Body of pancreas (tissue), 4 donors: ENCODE measurements at regions not wholly inside any gene's neighbourhood (a gene's known extent, or its start where the extent isn't known, plus 50 kb on each side); places are given as distances from the start of the nearest gene placed in this dataset.

Experiments
- ATAC-seq: fragments of 150-250 bp; one replicate; pipeline ENCODE4 v1.9.1; 2016
- DNase-seq, 4 donors: peaks; one replicate each; pipeline ENCODE4 v3.0.0-alpha.2; 2019
- H3K27ac ChIP-seq, 4 donors: fragments of 200-600 bp; sonication (generic); 1 replicate in 3 of 4; 2 replicates in 1 of 4; pipeline versions ENCODE4 v1.5.1 to v1.6.1; 2016 to 2019; ENCODE audit warnings: mild to moderate bottlenecking in 1 of 4, mixed read lengths in 1 of 4, moderate library complexity in 1 of 4
- H3K27me3 ChIP-seq, 2 donors: fragments of 200-600 bp; sonication (generic); one replicate each; pipeline ENCODE4 v1.6.0; 2016; ENCODE audit warnings: mild to moderate bottlenecking in 1 of 2
- H3K36me3 ChIP-seq, 2 donors: fragments of 200-600 bp; sonication (generic); replicated peaks in 1 of 2; 2 replicates each; pipeline ENCODE4 v1.5.1; 2016; ENCODE audit warnings: low read depth in 2 of 2; ENCODE audit not compliant: insufficient read depth in 1 of 2
- H3K4me1 ChIP-seq: fragments of 200-600 bp; sonication (generic); one replicate; pipeline ENCODE4 v1.6.0; 2016
- H3K4me3 ChIP-seq, 2 donors: fragments of 200-600 bp; sonication (generic); 1 replicate in 1 of 2; 2 replicates in 1 of 2; pipeline ENCODE4 v1.5.1; 2016 to 2019
- H3K9me3 ChIP-seq, 3 donors: fragments of 200-600 bp; sonication (generic); 1 replicate in 2 of 3; 2 replicates in 1 of 3; pipeline ENCODE4 v1.5.1; 2016
- CTCF ChIP-seq, 7 experiments: fragments of 450-650 bp in 4 of 7; fragments of 200-600 bp in 3 of 7; sonication (generic) in 3 of 7; IDR thresholded peaks; one replicate each; pipeline ENCODE4 v1.5.1; 2016 to 2019; ENCODE audit warnings: antibody characterized with exemption in 7 of 7
- POLR2A ChIP-seq, 3 donors: fragments of 450-650 bp; IDR thresholded peaks; one replicate each; pipeline ENCODE4 v1.6.1; 2016; ENCODE audit warnings: antibody characterized with exemption in 3 of 3, mild to moderate bottlenecking in 2 of 3
- WGBS, 2 donors: methylation state at CpG; one replicate each; pipeline ENCODE4 v1.1.5; 2017; 5-methylcytosine and 5-hydroxymethylcytosine counted together
- intact Hi-C: fragments of 100-400 bp; cut with DNase I; formaldehyde crosslinking; loops from one replicate; pipeline ENCODE4 v1.15.1; 2023

GRCh38 chr3:26247712-26248111 is 374.9 kb upstream of the LRRC3B start:
- intact Hi-C loops: no loop called here

GRCh38 chr3:26252001-26252400 is 370.6 kb upstream of the LRRC3B start:
- Histone ChIP-seq H3K27ac (no peak overlapping the region), H3K9me3 (no peaks in the 10 kb centered on the region), H3K36me3 (no peaks in the 10 kb centered on the region), H3K4me1 (no peaks in the 10 kb centered on the region), H3K4me3 (no peak overlapping the region), H3K27me3 (no peaks in the 10 kb centered on the region)
- intact Hi-C loops: no loop called here
- TF ChIP-seq POLR2A (IDR thresholded peaks at IDR 0.05): no peak
- TF ChIP-seq CTCF (IDR thresholded peaks at IDR 0.05): no peak
- 92 to 93% methylated on average over 4 of the region's 4 CpGs for WGBS, 2 donors
- DNase-seq (no peak), ATAC-seq (no peak)

More at GRCh38 chr3:26247712-26248111, 374.9 kb upstream of the LRRC3B start:
- no peaks in the 10 kb centered on the region for H3K36me3 ChIP-seq
- H3K4me1 ChIP-seq: no peaks in the 10 kb centered on the region
- H3K4me3 ChIP-seq: no peak overlapping the region
- TF ChIP-seq POLR2A (IDR thresholded peaks at IDR 0.05) (no peak), CTCF (IDR thresholded peaks at IDR 0.05) (no peak)
- no peaks in the 10 kb centered on the region for H3K27me3 ChIP-seq
- ATAC-seq (no peak), DNase-seq (no peak)
- H3K9me3 ChIP-seq: no peaks in the 10 kb centered on the region
- H3K27ac ChIP-seq: no peak overlapping the region
- 27 to 29% methylated on average over 3 of the region's 3 CpGs for WGBS, 2 donors

- WGBS, 2 donors: 83 to 86% methylated on average over 3 of the region's 3 CpGs
- H3K27ac ChIP-seq: no peak overlapping the region
- no peaks in the 10 kb centered on the region for H3K27me3 ChIP-seq
- H3K36me3 ChIP-seq: no peaks in the 10 kb centered on the region
- H3K9me3 ChIP-seq: no peaks in the 10 kb centered on the region
- ATAC-seq: no peak
- TF ChIP-seq POLR2A (IDR thresholded peaks at IDR 0.05): no peak
- no peak for TF ChIP-seq CTCF (IDR thresholded peaks at IDR 0.05)
- peaks cover 13% of the 10 kb centered on the region for H3K4me1 ChIP-seq
- intact Hi-C loops: no loop called here
- no peak overlapping the region for H3K4me3 ChIP-seq
- no peak for DNase-seq
Observed at GRCh38 chr3:26256224-26256623, 366.3 kb upstream of the LRRC3B start.

- Histone ChIP-seq H3K27ac (no peak overlapping the region), H3K36me3 (no peaks in the 10 kb centered on the region), H3K4me3 (no peak overlapping the region), H3K27me3 (no peaks in the 10 kb centered on the region), H3K4me1 (peaks cover 13% of the 10 kb centered on the region), H3K9me3 (no peaks in the 10 kb centered on the region)
- TF ChIP-seq POLR2A (IDR thresholded peaks at IDR 0.05) (no peak), CTCF (IDR thresholded peaks at IDR 0.05) (no peak)
- intact Hi-C loops: no loop called here
- no peak for DNase-seq
- WGBS, 2 donors: 89 to 92% methylated on average over 3 of the region's 3 CpGs
- ATAC-seq: no peak
Observed at GRCh38 chr3:26259176-26259575, 363.4 kb upstream of the LRRC3B start.

GRCh38 chr3:26260139-26260538 is 362.4 kb upstream of the LRRC3B start:
- H3K4me3 ChIP-seq: no peak overlapping the region
- no peaks in the 10 kb centered on the region for H3K27me3 ChIP-seq
- peak overlapping the region in 1 of 4 donors; percentile 11 for H3K27ac ChIP-seq
- H3K9me3 ChIP-seq: no peaks in the 10 kb centered on the region
- TF ChIP-seq POLR2A (IDR thresholded peaks at IDR 0.05) (no peak), CTCF (IDR thresholded peaks at IDR 0.05) (no peak)
- peaks cover 13% of the 10 kb centered on the region for H3K4me1 ChIP-seq
- no peaks in the 10 kb centered on the region for H3K36me3 ChIP-seq
- WGBS, 2 donors: 0 to 11% methylated on average over 1 of the region's 1 CpG
- ATAC-seq: no peak
- DNase-seq: peak in 1 of 4 donors; percentile 6
- intact Hi-C loops: no loop called here
